A549 (cell line): ENCODE measurements at regions not wholly inside any gene's neighbourhood (a gene's known extent, or its start where the extent isn't known, plus 50 kb on each side); places are given as distances from the start of the nearest gene placed in this dataset.

Source experiments
- BHLHE40 ChIP-seq: IDR thresholded peaks from 2 replicates; pipeline ENCODE4 v1.6.1; 2012; ENCODE audit warnings: low read depth, low read length, inconsistent platforms
- ESRRA ChIP-seq: fragments of 150-350 bp; IDR thresholded peaks from 2 replicates; pipeline ENCODE4 v1.6.1; 2014; ENCODE audit warnings: mild to moderate bottlenecking, low read length, borderline replicate concordance

- TF ChIP-seq ESRRA (no peak), BHLHE40 (no peak)
Observed at GRCh38 chr3:176071943-176072342, 1125.3 kb downstream of the TBL1XR1 start.
